HL-60 (cell line): ENCODE measurements at regions not wholly inside any gene's neighbourhood (a gene's known extent, or its start where the extent isn't known, plus 50 kb on each side); places are given as distances from the start of the nearest gene placed in this dataset.

Source experiments
- CTCF ChIP-seq: IDR thresholded peaks from one replicate; pipeline ENCODE4 v1.5.1; 2011; ENCODE audit warnings: low read length, control low read depth, inconsistent platforms; ENCODE audit not compliant: insufficient read depth
- POLR2AphosphoS5 ChIP-seq: IDR thresholded peaks from 2 replicates; pipeline ENCODE4 v1.6.1; 2012; ENCODE audit warnings: low read depth

- TF ChIP-seq CTCF = no peak
- TF ChIP-seq POLR2AphosphoS5 = no peak
These were observed 68.9 kb upstream of the NCK2 start for GRCh38 chr2:105675841-105676240.
